ENCODE measurements at regions not wholly inside any gene's neighbourhood (a gene's known extent, or its start where the extent isn't known, plus 50 kb on each side); places are given as distances from the start of the nearest gene placed in this dataset.

DNA sequence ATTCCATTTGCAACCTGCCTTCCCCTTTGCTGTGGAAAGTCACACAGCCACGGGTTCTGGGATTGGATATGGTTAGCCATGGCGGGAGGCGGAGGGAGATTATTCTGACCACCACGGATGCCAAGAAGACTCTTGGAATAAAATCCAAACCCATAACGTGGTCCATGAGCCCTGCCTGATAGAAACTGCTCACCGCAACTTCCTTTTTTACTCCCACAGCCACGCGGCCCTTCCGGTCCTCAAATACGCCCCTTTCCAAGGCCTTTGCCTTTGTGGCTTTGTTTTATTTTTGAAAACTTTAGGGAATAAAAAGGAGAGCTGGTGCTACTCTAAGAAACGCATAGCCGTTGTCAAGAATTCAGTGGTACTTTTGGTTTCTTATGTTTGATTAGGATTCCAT, 602.5 kb upstream of the CDH4 start:
- H3K4me3 ChIP-seq (ENCODE audit: extremely low read depth in 1 of 4, insufficient read depth in 2 of 4, low read depth in 3 of 4, low read length in 4 of 4), result no peak overlapping the region
- no peak for DNase-seq (ENCODE audit: low read depth in 1 of 2, low spot score in 2 of 2)
- H3K4me1 ChIP-seq (replicated peaks in 1 of 4; ENCODE audit: control insufficient read depth in 3 of 4, insufficient read depth in 4 of 4, low read length in 3 of 4), result no peaks in the 10 kb centered on the region
- ChIA-PET CTCF (ENCODE audit: partially characterized antibody) (no interaction called here), POLR2A (ENCODE audit: partially characterized antibody) (no interaction called here)
- no peaks in the 10 kb centered on the region for H3K36me3 ChIP-seq (ENCODE audit: control insufficient read depth in 2 of 4, insufficient read depth in 4 of 4, low read length in 3 of 4)
- H2BK5ac ChIP-seq (ENCODE audit: low read depth, low read length), result no peak overlapping the region
- H3K79me2 ChIP-seq (ENCODE audit: control insufficient read depth in 1 of 2, insufficient read depth in 2 of 2, low read length in 2 of 2), result no peaks in the 10 kb centered on the region
- no peak overlapping the region for H4K5ac ChIP-seq (ENCODE audit: insufficient read length, low read depth, low read length)
- WGBS, 2 experiments (ENCODE audit: extremely low coverage in 1 of 2, insufficient coverage in 1 of 2, insufficient read length in 1 of 2, insufficient replicate concordance in 2 of 2, low coverage in 1 of 2, low lambda C conversion rate in 2 of 2, missing lambda C conversion rate in 1 of 2), result 94% methylated on average over 12 of the region's 12 CpGs; no CpG with 5 or more reads in 1 of the 2 experiments
- 0 out of 2 replicates have a peak overlapping the region, but pooled peaks have one; percentile 62 for H2BK15ac ChIP-seq (ENCODE audit: low read length)
- H2BK12ac ChIP-seq (ENCODE audit: low read depth, low read length), result no peak overlapping the region
- no peak overlapping the region for H3K4me2 ChIP-seq (ENCODE audit: insufficient read depth in 1 of 2, low read depth in 2 of 2, low read length in 2 of 2)
- H2BK20ac ChIP-seq (ENCODE audit: low read length), result no peak overlapping the region
- no peak overlapping the region for H2BK120ac ChIP-seq (replicated peaks; ENCODE audit: low read depth, low read length)
- no peak overlapping the region for H3K23ac ChIP-seq (ENCODE audit: insufficient read length)
- peaks cover 0 to 5% of the 10 kb centered on the region in 2 experiments for H4K20me1 ChIP-seq (replicated peaks in 1 of 2; ENCODE audit: control insufficient read depth in 1 of 2, insufficient read depth in 2 of 2, low read length in 2 of 2)
- H4K91ac ChIP-seq (replicated peaks; ENCODE audit: insufficient read length, low read length), result no peak overlapping the region
- no peak overlapping the region for H4K8ac ChIP-seq (ENCODE audit: extremely low read depth, insufficient read depth, low read length)
- H3K4ac ChIP-seq (replicated peaks; ENCODE audit: insufficient read length, low read depth, low read length), result no peak overlapping the region
- peaks cover 5% of the 10 kb centered on the region; the same call in 1 of the 2 replicates for H3K23me2 ChIP-seq (ENCODE audit: low read depth, low read length)
- no peak overlapping the region for H3K9ac ChIP-seq (replicated peaks in 1 of 4; ENCODE audit: extremely low read depth in 1 of 4, low read depth in 3 of 4, low read length in 3 of 4)
- no peaks in the 10 kb centered on the region for H3K79me1 ChIP-seq (ENCODE audit: low read depth, low read length)
- no peak overlapping the region for H3K18ac ChIP-seq (ENCODE audit: extremely low read depth, low read length)
- H3K56ac ChIP-seq (replicated peaks; ENCODE audit: insufficient read length, low read depth, low read length), result no peak overlapping the region
- H3K14ac ChIP-seq (ENCODE audit: insufficient read length), result no peak overlapping the region
- no peak overlapping the region for H2AK5ac ChIP-seq (ENCODE audit: low read depth, low read length)
- no peaks in the 10 kb centered on the region; a peak in 1 of 7 replicates for H3K27me3 ChIP-seq (replicated peaks in 1 of 4; ENCODE audit: control insufficient read depth in 3 of 4, extremely low read depth in 1 of 4, insufficient read depth in 3 of 4, low read length in 3 of 4)
- H2AFZ ChIP-seq (ENCODE audit: low read length), result no peak overlapping the region
- H3K27ac ChIP-seq (ENCODE audit: low read depth, low read length), result no peak overlapping the region
- FAIRE-seq, result no peak
- H3K9me3 ChIP-seq (ENCODE audit: insufficient read depth in 2 of 2, low read depth in 1 of 2, low read length in 1 of 2), result peaks cover 6 to 12% of the 10 kb centered on the region in 2 experiments; a peak in 2 of 4 replicates
- TF ChIP-seq YY1 (IDR thresholded peaks at IDR 0.05; ENCODE audit: low read depth, low read length) (no peak), CHD2 (IDR thresholded peaks at IDR 0.05; ENCODE audit: low read length) (no peak), SUZ12 (IDR thresholded peaks at IDR 0.05; ENCODE audit: low read length) (no peak), JUND (IDR thresholded peaks at IDR 0.05; ENCODE audit: low read length) (no peak), POU5F1 (IDR thresholded peaks at IDR 0.05; ENCODE audit: low read depth, low read length) (no peak), GABPA (IDR thresholded peaks at IDR 0.05; ENCODE audit: borderline replicate concordance, insufficient read depth, low read length) (no peak), JUN (IDR thresholded peaks at IDR 0.05; ENCODE audit: low read depth, low read length) (no peak), SP1 (IDR thresholded peaks at IDR 0.05; ENCODE audit: low read depth, low read length) (no peak), BRCA1 (IDR thresholded peaks at IDR 0.05; ENCODE audit: low read depth, low read length) (no peak), CEBPB (IDR thresholded peaks at IDR 0.05; ENCODE audit: low read depth, low read length) (no peak)
- TF ChIP-seq, protein P1, sequence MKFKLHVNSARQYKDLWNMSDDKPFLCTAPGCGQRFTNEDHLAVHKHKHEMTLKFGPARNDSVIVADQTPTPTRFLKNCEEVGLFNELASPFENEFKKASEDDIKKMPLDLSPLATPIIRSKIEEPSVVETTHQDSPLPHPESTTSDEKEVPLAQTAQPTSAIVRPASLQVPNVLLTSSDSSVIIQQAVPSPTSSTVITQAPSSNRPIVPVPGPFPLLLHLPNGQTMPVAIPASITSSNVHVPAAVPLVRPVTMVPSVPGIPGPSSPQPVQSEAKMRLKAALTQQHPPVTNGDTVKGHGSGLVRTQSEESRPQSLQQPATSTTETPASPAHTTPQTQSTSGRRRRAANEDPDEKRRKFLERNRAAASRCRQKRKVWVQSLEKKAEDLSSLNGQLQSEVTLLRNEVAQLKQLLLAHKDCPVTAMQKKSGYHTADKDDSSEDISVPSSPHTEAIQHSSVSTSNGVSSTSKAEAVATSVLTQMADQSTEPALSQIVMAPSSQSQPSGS (IDR thresholded peaks at IDR 0.05; ENCODE audit: low read length), result no peak

All from H1 (cell line).